OCI-M2 (cell line): ENCODE measurements at regions not wholly inside any gene's neighbourhood (a gene's known extent, or its start where the extent isn't known, plus 50 kb on each side); places are given as distances from the start of the nearest gene placed in this dataset.
"Not testable (repeated sequence)": the region's sequence is repeated elsewhere in the genome, so short reads cannot be mapped to it uniquely, and the experiment has no call there.

Source experiments
- DNase-seq: peaks from one replicate; lab custom pipeline; 2025; ENCODE audit not compliant: unreplicated experiment; lab: John Stamatoyannopoulos, UW

GRCh38 chr4:189129044-189129694 lies 811.5 kb upstream of the FRG1 start:
- DNase-seq, result no peak

- no peak for DNase-seq
Observed at GRCh38 chr4:189131118-189131517, 809.6 kb upstream of the FRG1 start.

- DNase-seq, result no peak
Observed at GRCh38 chr4:189136462-189136861, 804.2 kb upstream of the FRG1 start.

GRCh38 chr4:189143263-189143952 lies 797.3 kb upstream of the FRG1 start:
- DNase-seq, result no peak

- DNase-seq, result no peak
Observed at GRCh38 chr4:189147005-189147929, 793.4 kb upstream of the FRG1 start.

- not testable (repeated sequence) for DNase-seq
Observed at GRCh38 chr4:189155083-189155482, 785.6 kb upstream of the FRG1 start.

GRCh38 chr4:189162073-189162789 lies 778.4 kb upstream of the FRG1 start:
- no peak for DNase-seq

- no peak for DNase-seq
Observed at GRCh38 chr4:189162888-189163287, 777.8 kb upstream of the FRG1 start.

- no peak for DNase-seq
Observed at GRCh38 chr4:189176002-189176401, 764.7 kb upstream of the FRG1 start.

GRCh38 chr4:189177130-189177529 lies 763.5 kb upstream of the FRG1 start:
- no peak for DNase-seq

GRCh38 chr4:189178125-189178746 lies 762.4 kb upstream of the FRG1 start:
- DNase-seq, result no peak

GRCh38 chr4:189185810-189186432 lies 754.8 kb upstream of the FRG1 start:
- DNase-seq, result no peak

- DNase-seq, result no peak
Observed at GRCh38 chr4:189187531-189188052, 753.1 kb upstream of the FRG1 start.

GRCh38 chr4:189198624-189199023 lies 742.0 kb upstream of the FRG1 start:
- no peak for DNase-seq

- no peak for DNase-seq
Observed at GRCh38 chr4:189200353-189200752, 740.3 kb upstream of the FRG1 start.

GRCh38 chr4:189202182-189202868 lies 738.3 kb upstream of the FRG1 start:
- no peak for DNase-seq

GRCh38 chr4:189202869-189203271 lies 737.8 kb upstream of the FRG1 start:
- DNase-seq, result no peak

- no peak for DNase-seq
Observed at GRCh38 chr4:189204616-189205015, 736.1 kb upstream of the FRG1 start.

- no peak for DNase-seq
Observed at GRCh38 chr4:189206953-189207352, 733.7 kb upstream of the FRG1 start.
